ENCODE measurements at regions not wholly inside any gene's neighbourhood (a gene's known extent, or its start where the extent isn't known, plus 50 kb on each side); places are given as distances from the start of the nearest gene placed in this dataset.

- no peak for DNase-seq (ENCODE audit: low read depth in 2 of 3, low spot score in 2 of 3)
Measured at GRCh38 chr6:149176971-149177667, 140.4 kb upstream of the TAB2 start.

GRCh38 chr6:149179431-149179830, 138.1 kb upstream of the TAB2 start:
- DNase-seq (ENCODE audit: low read depth in 2 of 3, low spot score in 2 of 3), result no peak

GRCh38 chr6:149181304-149181703, 136.2 kb upstream of the TAB2 start:
- no peak for DNase-seq (ENCODE audit: low read depth in 2 of 3, low spot score in 2 of 3)

GRCh38 chr6:149182262-149182661, 135.2 kb upstream of the TAB2 start:
- DNase-seq (ENCODE audit: low read depth in 2 of 3, low spot score in 2 of 3), result peak in 2 of 3 donors; percentile 33 to 60

- no peak for DNase-seq (ENCODE audit: low read depth in 2 of 3, low spot score in 2 of 3)
Measured at GRCh38 chr6:149184523-149184922, 133.0 kb upstream of the TAB2 start.

- DNase-seq (ENCODE audit: low read depth in 2 of 3, low spot score in 2 of 3), result no peak
Measured at GRCh38 chr6:149185799-149186357, 131.6 kb upstream of the TAB2 start.

- DNase-seq (ENCODE audit: low read depth in 2 of 3, low spot score in 2 of 3), result no peak
Measured at GRCh38 chr6:149186873-149187272, 130.6 kb upstream of the TAB2 start.

GRCh38 chr6:149190224-149190831, 127.2 kb upstream of the TAB2 start:
- no peak for DNase-seq (ENCODE audit: low read depth in 2 of 3, low spot score in 2 of 3)

- DNase-seq (ENCODE audit: low read depth in 2 of 3, low spot score in 2 of 3), result no peak
Measured at GRCh38 chr6:149194820-149195558, 122.5 kb upstream of the TAB2 start.

GRCh38 chr6:149196091-149196490, 121.4 kb upstream of the TAB2 start:
- no peak for DNase-seq (ENCODE audit: low read depth in 2 of 3, low spot score in 2 of 3)

GRCh38 chr6:149197482-149197881, 120.0 kb upstream of the TAB2 start:
- no peak for DNase-seq (ENCODE audit: low read depth in 2 of 3, low spot score in 2 of 3)

- DNase-seq (ENCODE audit: low read depth in 2 of 3, low spot score in 2 of 3), result no peak
Measured at GRCh38 chr6:149198265-149198664, 119.2 kb upstream of the TAB2 start.

GRCh38 chr6:149200282-149200945, 117.1 kb upstream of the TAB2 start:
- DNase-seq (ENCODE audit: low read depth in 2 of 3, low spot score in 2 of 3), result no peak

GRCh38 chr6:149201068-149201655, 116.3 kb upstream of the TAB2 start:
- DNase-seq (ENCODE audit: low read depth in 2 of 3, low spot score in 2 of 3), result no peak

- no peak for DNase-seq (ENCODE audit: low read depth in 2 of 3, low spot score in 2 of 3)
Measured at GRCh38 chr6:149202100-149202499, 115.4 kb upstream of the TAB2 start.

GRCh38 chr6:149202952-149203351, 114.6 kb upstream of the TAB2 start:
- DNase-seq (ENCODE audit: low read depth in 2 of 3, low spot score in 2 of 3), result no peak

GRCh38 chr6:149203509-149203908, 114.0 kb upstream of the TAB2 start:
- DNase-seq (ENCODE audit: low read depth in 2 of 3, low spot score in 2 of 3), result no peak

GRCh38 chr6:149208134-149208601, 109.3 kb upstream of the TAB2 start:
- DNase-seq (ENCODE audit: low read depth in 2 of 3, low spot score in 2 of 3), result no peak

GRCh38 chr6:149209871-149210775, 107.4 kb upstream of the TAB2 start:
- peak in 1 of 3 donors; percentile 39 for DNase-seq (ENCODE audit: low read depth in 2 of 3, low spot score in 2 of 3)
